ENCODE measurements at regions not wholly inside any gene's neighbourhood (a gene's known extent, or its start where the extent isn't known, plus 50 kb on each side); places are given as distances from the start of the nearest gene placed in this dataset.

GRCh38 chr2:126761981-126762878 lies 106.3 kb downstream of the GYPC start (continued):
- no peak for TF ChIP-seq REST (IDR thresholded peaks at IDR 0.05; ENCODE audit: unreplicated experiment)
- no peak for TF ChIP-seq CREB1 (CRISPR knock-in tag; IDR thresholded peaks at IDR 0.05; ENCODE audit: low read depth)
- TF ChIP-seq STAT1 (IDR thresholded peaks at IDR 0.05; ENCODE audit: unreplicated experiment) = no peak
- no peak for TF ChIP-seq ETS1 (IDR thresholded peaks at IDR 0.05)
- no peak for TF ChIP-seq POLR2AphosphoS5 (IDR thresholded peaks at IDR 0.05; ENCODE audit: low read depth)
- TF ChIP-seq CTCF (conservative IDR thresholded peaks at IDR 0.05; ENCODE audit: low read depth in 2 of 2) = no peak
- TF ChIP-seq ZNF331 (CRISPR knock-in tag; IDR thresholded peaks at IDR 0.05; ENCODE audit: low read depth) = no peak
- TF ChIP-seq EZH2 (IDR thresholded peaks at IDR 0.05; ENCODE audit: low read depth, unreplicated experiment) = no peak

GRCh38 chr2:126764686-126765265 lies 108.8 kb downstream of the GYPC start:
- H3K9me2 ChIP-seq (ENCODE audit: insufficient read depth) = 0 out of 2 replicates have a peak, but pooled peaks cover 5% of the 10 kb centered on the region
- no peak overlapping the region for H3K27ac ChIP-seq (ENCODE audit: low read depth)
- Mint-ChIP-seq H3K4me1 (no peaks in the 10 kb centered on the region), H3K4me3 (no peak overlapping the region), H3K36me3 (ENCODE audit: low read depth) (no peaks in the 10 kb centered on the region), H3K9me3 (no peaks in the 10 kb centered on the region), H3K27ac (no peak overlapping the region), H3K27me3 (ENCODE audit: insufficient read depth, low read depth, poor library complexity) (peaks cover 6% of the 10 kb centered on the region)
- no peaks in the 10 kb centered on the region for H3K79me2 ChIP-seq (replicated peaks; ENCODE audit: insufficient read depth)
- no peaks in the 10 kb centered on the region for H3F3A ChIP-seq (replicated peaks; ENCODE audit: low read depth)
- H3K36me3 ChIP-seq (ENCODE audit: insufficient read depth) = no peaks in the 10 kb centered on the region
- H2AFZ ChIP-seq = no peak overlapping the region
- no peaks in the 10 kb centered on the region for H3K4me1 ChIP-seq (ENCODE audit: insufficient read depth)
- H3K27me3 ChIP-seq (ENCODE audit: insufficient read depth) = no peaks in the 10 kb centered on the region
- no peak overlapping the region for H3K4me3 ChIP-seq
- ATAC-seq = no peak
- H3K4me2 ChIP-seq = no peak overlapping the region
- DNase-seq (ENCODE audit: low spot score) = no peak
- no peaks in the 10 kb centered on the region for H4K20me1 ChIP-seq (replicated peaks; ENCODE audit: insufficient read depth)
- no peak for TF ChIP-seq STAT1 (IDR thresholded peaks at IDR 0.05; ENCODE audit: unreplicated experiment)
- no peak for TF ChIP-seq POLR2AphosphoS5 (IDR thresholded peaks at IDR 0.05; ENCODE audit: low read depth)
- TF ChIP-seq EZH2phosphoT487 (IDR thresholded peaks at IDR 0.05; ENCODE audit: unreplicated experiment) = no peak
- no peak for TF ChIP-seq CTCF (conservative IDR thresholded peaks at IDR 0.05; ENCODE audit: low read depth in 2 of 2)
- no peak for TF ChIP-seq ZNF114 (CRISPR knock-in tag; IDR thresholded peaks at IDR 0.05)
- no peak for TF ChIP-seq JUNB (IDR thresholded peaks at IDR 0.05; ENCODE audit: unreplicated experiment)
- TF ChIP-seq REST (IDR thresholded peaks at IDR 0.05; ENCODE audit: unreplicated experiment) = no peak
- no peak for TF ChIP-seq NANOG (IDR thresholded peaks at IDR 0.05; ENCODE audit: borderline replicate concordance)
- TF ChIP-seq EZH2 (IDR thresholded peaks at IDR 0.05; ENCODE audit: low read depth, unreplicated experiment) = no peak
